ENCODE measurements at regions not wholly inside any gene's neighbourhood (a gene's known extent, or its start where the extent isn't known, plus 50 kb on each side); places are given as distances from the start of the nearest gene placed in this dataset.

DNA sequence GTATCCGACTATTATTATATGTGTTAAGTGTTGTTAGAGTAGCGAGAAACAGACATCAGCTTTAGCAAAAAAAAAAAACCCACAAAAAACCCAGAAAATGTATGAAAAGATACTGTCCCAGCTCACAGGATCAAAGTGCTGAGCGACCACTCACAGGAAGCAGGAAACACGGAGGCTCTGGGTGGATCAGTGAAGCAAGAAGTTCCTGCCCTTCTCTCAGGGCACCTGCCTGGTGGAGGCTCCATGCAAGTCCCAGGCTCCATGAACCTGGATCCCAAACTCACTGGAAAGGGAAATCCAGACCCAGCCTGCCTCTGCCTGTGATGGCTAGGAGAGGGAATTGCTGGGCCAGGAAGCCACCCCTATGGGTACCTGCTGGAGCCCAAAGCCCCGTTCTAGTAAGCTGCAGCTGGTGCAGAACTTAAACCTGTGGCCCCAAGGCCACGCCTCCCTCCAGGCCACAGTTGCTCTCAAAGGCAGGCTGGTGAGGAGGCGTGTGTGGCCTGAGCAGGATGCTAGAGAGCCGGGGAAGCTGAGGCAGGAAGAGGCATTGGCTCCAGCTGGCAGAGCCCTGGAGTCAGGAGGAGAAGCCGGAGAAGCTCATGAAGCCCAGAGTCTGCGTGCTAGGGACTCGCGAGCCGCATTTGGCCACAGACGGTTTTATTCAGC, 63.5 kb upstream of the TAF1B start:
- TF ChIP-seq, protein P1, sequence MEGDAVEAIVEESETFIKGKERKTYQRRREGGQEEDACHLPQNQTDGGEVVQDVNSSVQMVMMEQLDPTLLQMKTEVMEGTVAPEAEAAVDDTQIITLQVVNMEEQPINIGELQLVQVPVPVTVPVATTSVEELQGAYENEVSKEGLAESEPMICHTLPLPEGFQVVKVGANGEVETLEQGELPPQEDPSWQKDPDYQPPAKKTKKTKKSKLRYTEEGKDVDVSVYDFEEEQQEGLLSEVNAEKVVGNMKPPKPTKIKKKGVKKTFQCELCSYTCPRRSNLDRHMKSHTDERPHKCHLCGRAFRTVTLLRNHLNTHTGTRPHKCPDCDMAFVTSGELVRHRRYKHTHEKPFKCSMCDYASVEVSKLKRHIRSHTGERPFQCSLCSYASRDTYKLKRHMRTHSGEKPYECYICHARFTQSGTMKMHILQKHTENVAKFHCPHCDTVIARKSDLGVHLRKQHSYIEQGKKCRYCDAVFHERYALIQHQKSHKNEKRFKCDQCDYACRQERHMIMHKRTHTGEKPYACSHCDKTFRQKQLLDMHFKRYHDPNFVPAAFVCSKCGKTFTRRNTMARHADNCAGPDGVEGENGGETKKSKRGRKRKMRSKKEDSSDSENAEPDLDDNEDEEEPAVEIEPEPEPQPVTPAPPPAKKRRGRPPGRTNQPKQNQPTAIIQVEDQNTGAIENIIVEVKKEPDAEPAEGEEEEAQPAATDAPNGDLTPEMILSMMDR (IDR thresholded peaks at IDR 0.05) = no peak
- no peak for TF ChIP-seq EP300 (IDR thresholded peaks at IDR 0.05)

Measured in stomach (tissue), 4 donors.